DOHH2 (cell line): ENCODE measurements at regions not wholly inside any gene's neighbourhood (a gene's known extent, or its start where the extent isn't known, plus 50 kb on each side); places are given as distances from the start of the nearest gene placed in this dataset.

Source experiments
- CTCF ChIP-seq: fragments of 200-600 bp; sonication (generic); IDR thresholded peaks from one replicate; pipeline ENCODE4 v1.5.1; 2014; ENCODE audit warnings: antibody characterized with exemption, mild to moderate bottlenecking, low read depth, low read length; ENCODE audit not compliant: poor library complexity, severe bottlenecking
- EZH2phosphoT487 ChIP-seq: fragments of 200-600 bp; sonication (generic); IDR thresholded peaks from 2 replicates; pipeline ENCODE4 v1.6.1; 2017; ENCODE audit warnings: borderline replicate concordance, mild to moderate bottlenecking, antibody characterized with exemption, low read length, moderate library complexity, mixed read lengths

GRCh38 chr11:37465221-37465620 lies 867.2 kb upstream of the RAG2 start:
- no peak for TF ChIP-seq CTCF
- no peak for TF ChIP-seq EZH2phosphoT487
